ENCODE measurements at regions not wholly inside any gene's neighbourhood (a gene's known extent, or its start where the extent isn't known, plus 50 kb on each side); places are given as distances from the start of the nearest gene placed in this dataset.

GRCh38 chr6:102853249-102853955 lies 1459.9 kb downstream of the GRIK2 start:
- TF ChIP-seq CTCF (IDR thresholded peaks at IDR 0.05) (no peak; the same call in 1 of the 2 replicates), POLR2AphosphoS5 (IDR thresholded peaks at IDR 0.05; ENCODE audit: low read depth, low read length) (no peak)

Measured in Panc1 (cell line).